ENCODE measurements at regions not wholly inside any gene's neighbourhood (a gene's known extent, or its start where the extent isn't known, plus 50 kb on each side); places are given as distances from the start of the nearest gene placed in this dataset.

- TF ChIP-seq POLR2AphosphoS5 (IDR thresholded peaks at IDR 0.05; ENCODE audit: low read depth) (no peak), CTCF (conservative IDR thresholded peaks at IDR 0.05; ENCODE audit: low read depth in 2 of 2) (no peak), EZH2 (IDR thresholded peaks at IDR 0.05; ENCODE audit: low read depth, unreplicated experiment) (no peak), ETS1 (IDR thresholded peaks at IDR 0.05) (no peak), STAT1 (IDR thresholded peaks at IDR 0.05; ENCODE audit: unreplicated experiment) (no peak), JUNB (IDR thresholded peaks at IDR 0.05; ENCODE audit: unreplicated experiment) (no peak), REST (IDR thresholded peaks at IDR 0.05; ENCODE audit: unreplicated experiment) (no peak), EZH2phosphoT487 (IDR thresholded peaks at IDR 0.05; ENCODE audit: unreplicated experiment) (no peak), ZNF331 (CRISPR knock-in tag; IDR thresholded peaks at IDR 0.05; ENCODE audit: low read depth) (no peak), CREB1 (CRISPR knock-in tag; IDR thresholded peaks at IDR 0.05; ENCODE audit: low read depth) (no peak), NANOG (IDR thresholded peaks at IDR 0.05; ENCODE audit: borderline replicate concordance) (no peak), ZNF114 (CRISPR knock-in tag; IDR thresholded peaks at IDR 0.05) (no peak)
Observed at GRCh38 chr1:228975238-228975907, 240.1 kb downstream of the RHOU start.

All from GM23338 (cell line).